GM12873 (cell line): ENCODE measurements at regions not wholly inside any gene's neighbourhood (a gene's known extent, or its start where the extent isn't known, plus 50 kb on each side); places are given as distances from the start of the nearest gene placed in this dataset.

ENCODE experiments used
- CTCF ChIP-seq: IDR thresholded peaks from 2 replicates; pipeline ENCODE4 v1.5.1; 2012; ENCODE audit warnings: low read depth, mild to moderate bottlenecking, moderate library complexity, low read length, control low read depth; ENCODE audit not compliant: insufficient read depth; ENCODE audit errors: missing control alignments

DNA sequence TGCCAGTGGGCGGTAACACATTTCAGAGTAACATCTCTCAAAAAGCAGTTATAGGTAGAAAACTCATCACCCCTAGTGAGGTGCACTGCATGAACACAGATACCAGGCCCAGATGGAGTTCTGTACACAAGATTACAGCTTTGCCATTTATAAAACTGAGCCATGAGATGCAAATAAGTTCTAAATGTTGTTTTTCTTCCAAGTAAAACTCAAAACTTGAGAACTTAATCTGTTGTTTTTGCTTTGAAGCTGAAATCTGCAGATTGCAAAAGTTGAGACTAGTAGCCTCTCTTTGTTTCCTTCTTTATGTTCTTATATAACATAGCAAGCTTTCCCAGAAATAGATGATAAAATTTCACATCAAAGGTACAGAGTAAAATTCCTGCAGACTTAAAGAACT lies 434.1 kb downstream of the PLK2 start:
- no peak for TF ChIP-seq CTCF

DNA sequence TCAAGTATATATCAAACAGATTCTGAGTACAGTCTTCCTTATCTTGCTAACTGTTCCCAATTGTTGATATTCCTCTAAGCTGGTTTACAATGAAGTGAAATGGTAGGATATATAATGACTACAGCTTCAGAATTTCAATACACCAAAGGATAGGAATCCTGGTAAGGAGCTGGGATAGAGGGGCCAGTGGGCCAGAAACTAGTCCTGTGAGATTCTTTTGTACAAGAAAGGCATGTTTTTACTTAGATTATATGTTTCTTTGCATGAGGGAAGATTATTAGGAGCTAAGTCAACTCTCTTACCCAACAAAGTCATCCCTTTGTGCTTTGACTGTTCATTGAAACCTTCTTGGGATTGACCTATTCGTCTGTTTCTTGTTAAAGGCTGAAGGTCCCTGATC lies 435.7 kb downstream of the PLK2 start:
- TF ChIP-seq CTCF: no peak

- TF ChIP-seq CTCF: no peak
These were observed 437.8 kb downstream of the PLK2 start for GRCh38 chr5:58022055-58022454.

DNA sequence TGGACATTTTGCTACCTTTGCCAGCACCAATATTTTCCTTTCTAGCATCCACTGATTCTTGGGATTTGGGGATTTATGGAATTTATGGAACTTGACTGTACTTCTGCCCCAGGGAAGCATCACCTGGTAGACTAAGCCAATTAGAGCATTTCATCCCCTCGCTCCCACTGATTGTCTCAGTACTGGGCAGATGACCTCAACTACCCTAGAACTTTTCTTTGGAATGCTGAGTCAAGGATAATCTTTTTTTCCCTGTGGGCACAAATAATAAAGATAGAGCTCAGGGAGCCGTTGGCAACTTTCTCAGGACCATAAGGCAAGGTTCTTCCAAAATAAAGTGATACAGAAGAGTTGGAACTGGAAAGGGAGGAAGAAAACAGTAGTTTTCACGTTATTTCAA lies 438.4 kb downstream of the PLK2 start:
- TF ChIP-seq CTCF: no peak

DNA sequence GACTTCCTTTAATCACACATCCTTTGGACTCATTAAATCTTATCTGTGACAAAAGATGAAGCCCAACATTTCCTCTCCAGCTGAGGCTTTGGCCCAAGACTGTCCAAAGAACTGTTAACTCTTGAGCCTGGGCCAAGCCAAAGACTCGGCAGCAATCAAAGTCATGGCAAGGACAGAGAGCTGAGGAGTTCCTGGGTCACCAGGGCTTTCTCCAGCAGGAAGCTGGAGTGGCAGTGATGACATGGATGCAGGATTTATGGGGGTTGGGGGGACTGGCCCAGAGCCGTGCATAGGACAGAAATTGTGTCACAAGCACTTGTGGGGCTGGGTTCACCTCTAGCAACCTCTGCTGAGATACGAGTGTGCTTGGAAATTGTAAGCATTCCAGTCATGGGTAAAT lies 440.3 kb downstream of the PLK2 start:
- TF ChIP-seq CTCF: no peak

GRCh38 chr5:58018016-58018415 lies 441.9 kb downstream of the PLK2 start:
- TF ChIP-seq CTCF: no peak

DNA sequence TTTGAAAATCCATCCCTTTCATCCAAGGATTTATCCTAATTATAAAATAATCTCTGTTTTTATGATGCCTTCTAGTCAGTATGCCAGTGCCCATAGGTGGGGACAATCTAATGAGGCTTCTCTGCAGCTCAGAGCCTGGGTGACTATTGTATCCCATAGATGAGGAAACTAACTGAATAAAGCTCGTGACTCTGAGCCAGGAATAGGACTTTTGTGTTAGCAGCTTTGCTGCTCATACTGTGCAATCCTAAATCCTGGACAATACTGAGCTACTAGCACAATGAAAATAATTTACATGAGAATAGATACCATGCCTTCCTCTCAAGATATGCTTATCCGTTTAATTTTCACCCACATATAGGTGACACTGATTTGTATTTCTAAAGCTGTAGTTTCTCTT lies 443.0 kb downstream of the PLK2 start:
- TF ChIP-seq CTCF: no peak

- no peak for TF ChIP-seq CTCF
These were observed 443.5 kb downstream of the PLK2 start for GRCh38 chr5:58016358-58016757.
